SJSA1 (cell line): ENCODE measurements at regions not wholly inside any gene's neighbourhood (a gene's known extent, or its start where the extent isn't known, plus 50 kb on each side); places are given as distances from the start of the nearest gene placed in this dataset.

Experiments
- DNase-seq, 2 experiments: peaks; one replicate each; pipeline ENCODE4 v3.0.0-alpha.2; 2015 to 2020; ENCODE audit warnings: low spot score in 2 of 2, low read depth in 1 of 2
- H3K27ac ChIP-seq: fragments of 250-450 bp; sonication (Bioruptor Pico); 2 replicates; pipeline ENCODE4 v1.5.1; 2020; ENCODE audit warnings: mild to moderate bottlenecking, moderate library complexity
- H3K27me3 ChIP-seq: fragments of 250-450 bp; sonication (Bioruptor Pico); replicated peaks from 2 replicates; pipeline ENCODE4 v1.5.1; 2020; ENCODE audit warnings: mild to moderate bottlenecking, moderate library complexity
- H3K36me3 ChIP-seq: fragments of 250-450 bp; sonication (Bioruptor Pico); 2 replicates; pipeline ENCODE4 v1.5.1; 2020; ENCODE audit warnings: mild to moderate bottlenecking
- H3K4me1 ChIP-seq: fragments of 250-450 bp; sonication (Bioruptor Pico); replicated peaks from 2 replicates; pipeline ENCODE4 v1.6.1; 2021; ENCODE audit warnings: mild to moderate bottlenecking
- H3K4me3 ChIP-seq: fragments of 250-450 bp; sonication (Bioruptor Pico); 2 replicates; pipeline ENCODE4 v1.5.1; 2020; ENCODE audit warnings: mild to moderate bottlenecking
- H3K9me3 ChIP-seq: fragments of 250-450 bp; sonication (Bioruptor Pico); replicated peaks from 2 replicates; pipeline ENCODE4 v1.5.1; 2020; ENCODE audit warnings: mild to moderate bottlenecking

- DNase-seq, result no peak
Observed at GRCh38 chr7:40965016-40965415, 737.9 kb downstream of the INHBA start.

GRCh38 chr7:40964610-40965009 is 738.3 kb downstream of the INHBA start:
- H3K9me3 ChIP-seq, result no peaks in the 10 kb centered on the region
- no peak overlapping the region for H3K27ac ChIP-seq
- peaks cover 11% of the 10 kb centered on the region for H3K4me1 ChIP-seq
- H3K36me3 ChIP-seq, result no peaks in the 10 kb centered on the region
- H3K4me3 ChIP-seq, result no peak overlapping the region
- no peaks in the 10 kb centered on the region for H3K27me3 ChIP-seq
- DNase-seq, result no peak

More at GRCh38 chr7:40965016-40965415, 737.9 kb downstream of the INHBA start:
- Histone ChIP-seq H3K4me3 (no peak overlapping the region), H3K36me3 (no peaks in the 10 kb centered on the region), H3K27ac (no peak overlapping the region), H3K4me1 (peaks cover 11% of the 10 kb centered on the region), H3K9me3 (no peaks in the 10 kb centered on the region), H3K27me3 (no peaks in the 10 kb centered on the region)

GRCh38 chr7:40959955-40960354 is 742.9 kb downstream of the INHBA start:
- Histone ChIP-seq H3K27me3 (no peaks in the 10 kb centered on the region), H3K9me3 (no peaks in the 10 kb centered on the region), H3K4me1 (no peaks in the 10 kb centered on the region), H3K36me3 (no peaks in the 10 kb centered on the region), H3K4me3 (no peak overlapping the region), H3K27ac (no peak overlapping the region)
- no peak for DNase-seq

- no peak overlapping the region for H3K4me3 ChIP-seq
- H3K36me3 ChIP-seq, result no peaks in the 10 kb centered on the region
- no peaks in the 10 kb centered on the region for H3K27me3 ChIP-seq
- H3K9me3 ChIP-seq, result no peaks in the 10 kb centered on the region; the same call in 1 of the 2 replicates
- H3K4me1 ChIP-seq, result no peaks in the 10 kb centered on the region
- H3K27ac ChIP-seq, result no peak overlapping the region
- DNase-seq, result no peak
Observed at GRCh38 chr7:40948239-40948638, 754.7 kb downstream of the INHBA start.

- Histone ChIP-seq H3K27me3 (no peaks in the 10 kb centered on the region), H3K4me1 (no peaks in the 10 kb centered on the region), H3K27ac (no peak overlapping the region), H3K9me3 (no peaks in the 10 kb centered on the region; the same call in 1 of the 2 replicates), H3K36me3 (no peaks in the 10 kb centered on the region), H3K4me3 (no peak overlapping the region)
- no peak for DNase-seq
Observed at GRCh38 chr7:40947566-40947965, 755.3 kb downstream of the INHBA start.

GRCh38 chr7:40946549-40946948 is 756.3 kb downstream of the INHBA start:
- no peak overlapping the region for H3K4me3 ChIP-seq
- no peaks in the 10 kb centered on the region for H3K27me3 ChIP-seq
- H3K9me3 ChIP-seq, result no peaks in the 10 kb centered on the region; the same call in 1 of the 2 replicates
- no peaks in the 10 kb centered on the region for H3K36me3 ChIP-seq
- no peak overlapping the region for H3K27ac ChIP-seq
- H3K4me1 ChIP-seq, result no peaks in the 10 kb centered on the region
- no peak for DNase-seq

GRCh38 chr7:40945788-40946187 is 757.1 kb downstream of the INHBA start:
- Histone ChIP-seq H3K9me3 (no peaks in the 10 kb centered on the region; the same call in 1 of the 2 replicates), H3K27me3 (no peaks in the 10 kb centered on the region), H3K4me3 (no peak overlapping the region), H3K27ac (no peak overlapping the region), H3K36me3 (no peaks in the 10 kb centered on the region), H3K4me1 (no peaks in the 10 kb centered on the region)
- DNase-seq, result no peak

- Histone ChIP-seq H3K27me3 (no peaks in the 10 kb centered on the region), H3K27ac (no peak overlapping the region), H3K36me3 (no peaks in the 10 kb centered on the region), H3K4me1 (no peaks in the 10 kb centered on the region), H3K9me3 (no peaks in the 10 kb centered on the region; the same call in 1 of the 2 replicates), H3K4me3 (no peak overlapping the region)
- no peak for DNase-seq
Observed at GRCh38 chr7:40944981-40945585, 757.8 kb downstream of the INHBA start.

GRCh38 chr7:40937879-40938278 is 765.0 kb downstream of the INHBA start:
- no peak for DNase-seq
- no peaks in the 10 kb centered on the region for H3K27me3 ChIP-seq
- no peaks in the 10 kb centered on the region for H3K9me3 ChIP-seq
- no peaks in the 10 kb centered on the region for H3K36me3 ChIP-seq
- H3K27ac ChIP-seq, result no peak overlapping the region
- H3K4me1 ChIP-seq, result no peaks in the 10 kb centered on the region
- H3K4me3 ChIP-seq, result no peak overlapping the region

- H3K4me1 ChIP-seq, result no peaks in the 10 kb centered on the region
- no peaks in the 10 kb centered on the region for H3K36me3 ChIP-seq
- DNase-seq, result no peak
Observed at GRCh38 chr7:40935435-40935834, 767.5 kb downstream of the INHBA start.

GRCh38 chr7:40923626-40924025 is 779.3 kb downstream of the INHBA start:
- no peaks in the 10 kb centered on the region for H3K36me3 ChIP-seq
- no peaks in the 10 kb centered on the region for H3K9me3 ChIP-seq
- no peak for DNase-seq
- H3K4me1 ChIP-seq, result peaks cover 32% of the 10 kb centered on the region
- no peaks in the 10 kb centered on the region for H3K27me3 ChIP-seq
- no peak overlapping the region for H3K27ac ChIP-seq
- no peak overlapping the region for H3K4me3 ChIP-seq

More at GRCh38 chr7:40935435-40935834, 767.5 kb downstream of the INHBA start:
- H3K9me3 ChIP-seq, result no peaks in the 10 kb centered on the region
- no peak overlapping the region for H3K4me3 ChIP-seq
- H3K27ac ChIP-seq, result no peak overlapping the region
- H3K27me3 ChIP-seq, result no peaks in the 10 kb centered on the region

- H3K9me3 ChIP-seq, result no peaks in the 10 kb centered on the region; the same call in 1 of the 2 replicates
- no peak overlapping the region for H3K27ac ChIP-seq
- DNase-seq, result peak in 1 of 2 experiments; percentile 16
- H3K27me3 ChIP-seq, result no peaks in the 10 kb centered on the region
- H3K4me1 ChIP-seq, result peaks cover 45% of the 10 kb centered on the region
- H3K4me3 ChIP-seq, result no peak overlapping the region
- H3K36me3 ChIP-seq, result peaks cover 1% of the 10 kb centered on the region; the same call in 1 of the 2 replicates
Observed at GRCh38 chr7:40922316-40922670, 780.6 kb downstream of the INHBA start.

- no peak for DNase-seq
- no peak overlapping the region for H3K27ac ChIP-seq
- H3K4me1 ChIP-seq, result peaks cover 45% of the 10 kb centered on the region
- no peak overlapping the region for H3K4me3 ChIP-seq
- H3K36me3 ChIP-seq, result peaks cover 5% of the 10 kb centered on the region; the same call in 1 of the 2 replicates
- H3K27me3 ChIP-seq, result no peaks in the 10 kb centered on the region
- no peaks in the 10 kb centered on the region; the same call in 1 of the 2 replicates for H3K9me3 ChIP-seq
Observed at GRCh38 chr7:40921589-40922315, 781.1 kb downstream of the INHBA start.

- H3K4me1 ChIP-seq, result peaks cover 45% of the 10 kb centered on the region
- no peaks in the 10 kb centered on the region for H3K27me3 ChIP-seq
- H3K27ac ChIP-seq, result peak overlapping the region; percentile 82
- no peaks in the 10 kb centered on the region; the same call in 1 of the 2 replicates for H3K9me3 ChIP-seq
- H3K4me3 ChIP-seq, result no peak overlapping the region
- H3K36me3 ChIP-seq, result peaks cover 5% of the 10 kb centered on the region; the same call in 1 of the 2 replicates
- DNase-seq, result peak; percentile 59 to 94
Observed at GRCh38 chr7:40918701-40919271, 784.0 kb downstream of the SUGCT start.
